Activated T-helper 2 cell treated with anti-CD3 and anti-CD28 coated beads, Interferon-gamma antibody, Interleukin-2, Interleukin-4, amounts not matched to agents 10 μg/mL and 5 μg/mL and 100 μg/mL, durations not matched to agents 14 hours and 24 hours and 36 hours (primary cell): ENCODE measurements at regions not wholly inside any gene's neighbourhood (a gene's known extent, or its start where the extent isn't known, plus 50 kb on each side); places are given as distances from the start of the nearest gene placed in this dataset.

Source experiments
- DNase-seq: peaks from one replicate; pipeline ENCODE4 v3.0.0; 2021; ENCODE audit warnings: low spot score
- H3K27ac Mint-ChIP-seq: one replicate; pipeline ENCODE4 v1.8.0; 2021; ENCODE audit warnings: mixed read lengths
- H3K27me3 Mint-ChIP-seq: one replicate; pipeline ENCODE4 v1.8.0; 2021; ENCODE audit warnings: low read depth, mixed read lengths
- H3K36me3 Mint-ChIP-seq: one replicate; pipeline ENCODE4 v1.8.0; 2021; ENCODE audit warnings: low read depth, mixed read lengths
- H3K4me1 Mint-ChIP-seq: one replicate; pipeline ENCODE4 v1.8.0; 2021; ENCODE audit warnings: low read depth, mixed read lengths
- H3K4me3 Mint-ChIP-seq: one replicate; pipeline ENCODE4 v1.8.0; 2021; ENCODE audit warnings: low read depth, mild to moderate bottlenecking, moderate library complexity, mixed read lengths
- H3K9me3 Mint-ChIP-seq: one replicate; pipeline ENCODE4 v1.8.0; 2021; ENCODE audit warnings: mixed read lengths
- intact Hi-C: fragments of 100-400 bp; cut with micrococcal nuclease; formaldehyde crosslinking; loops from one replicate; pipeline ENCODE4 v1.15.1; 2023

DNA sequence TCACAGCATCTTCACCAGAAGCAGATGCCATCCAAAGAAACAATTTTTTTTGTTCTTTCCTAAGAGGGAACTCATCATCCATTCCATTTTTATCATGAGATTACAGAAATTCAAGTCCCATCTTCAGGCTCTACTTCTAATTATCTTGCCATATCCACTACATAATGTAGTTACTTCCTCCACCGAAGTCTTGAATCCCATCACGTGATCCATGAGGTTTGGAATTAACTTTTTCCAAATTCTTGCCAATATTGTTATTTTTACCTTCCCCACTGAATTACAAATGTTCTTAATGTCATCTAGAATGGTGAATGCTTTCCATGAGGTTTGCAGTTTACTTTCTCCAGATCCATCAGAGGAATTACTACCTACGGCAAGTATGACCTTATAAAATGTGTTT is 1014.7 kb upstream of the LRRN3 start:
- Mint-ChIP-seq H3K27me3 (no peaks in the 10 kb centered on the region), H3K4me3 (no peak overlapping the region), H3K4me1 (no peaks in the 10 kb centered on the region), H3K27ac (no peak overlapping the region), H3K36me3 (no peaks in the 10 kb centered on the region), H3K9me3 (no peaks in the 10 kb centered on the region)
- intact Hi-C loops = no loop called here
- DNase-seq = no peak

DNA sequence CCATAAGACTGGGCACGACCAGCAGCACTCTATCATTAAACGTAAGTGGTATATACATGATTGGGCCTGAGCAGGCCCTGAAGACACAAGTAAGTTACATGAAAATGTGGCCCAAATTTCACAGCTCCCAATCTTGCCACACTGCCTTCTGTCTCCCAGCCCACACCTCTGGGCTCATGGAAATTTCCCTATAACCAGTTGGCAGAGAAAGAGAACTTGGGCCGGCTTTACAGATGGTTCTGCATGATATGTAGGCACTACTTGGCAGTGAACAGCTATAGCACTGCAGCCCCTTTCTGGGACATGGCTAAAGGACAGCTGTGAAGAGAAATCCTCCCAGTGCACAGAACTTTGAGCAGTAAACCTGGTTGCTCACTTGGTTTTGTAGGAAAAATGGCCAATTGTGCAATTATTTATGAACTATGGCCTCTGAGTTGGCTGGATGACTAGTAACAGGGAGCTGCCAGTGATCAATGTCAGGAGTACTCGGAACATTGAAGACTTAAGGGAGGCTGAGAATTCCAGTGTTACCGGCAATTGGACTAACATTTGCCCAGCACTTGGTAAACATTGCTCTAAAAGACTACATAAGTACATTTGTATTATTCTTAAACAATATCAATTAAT is 1006.6 kb upstream of the LRRN3 start:
- no peak for DNase-seq
- intact Hi-C loops = no loop called here
- Mint-ChIP-seq H3K4me3 (no peak overlapping the region), H3K9me3 (no peaks in the 10 kb centered on the region), H3K27ac (no peak overlapping the region), H3K27me3 (no peaks in the 10 kb centered on the region), H3K4me1 (no peaks in the 10 kb centered on the region), H3K36me3 (no peaks in the 10 kb centered on the region)

DNA sequence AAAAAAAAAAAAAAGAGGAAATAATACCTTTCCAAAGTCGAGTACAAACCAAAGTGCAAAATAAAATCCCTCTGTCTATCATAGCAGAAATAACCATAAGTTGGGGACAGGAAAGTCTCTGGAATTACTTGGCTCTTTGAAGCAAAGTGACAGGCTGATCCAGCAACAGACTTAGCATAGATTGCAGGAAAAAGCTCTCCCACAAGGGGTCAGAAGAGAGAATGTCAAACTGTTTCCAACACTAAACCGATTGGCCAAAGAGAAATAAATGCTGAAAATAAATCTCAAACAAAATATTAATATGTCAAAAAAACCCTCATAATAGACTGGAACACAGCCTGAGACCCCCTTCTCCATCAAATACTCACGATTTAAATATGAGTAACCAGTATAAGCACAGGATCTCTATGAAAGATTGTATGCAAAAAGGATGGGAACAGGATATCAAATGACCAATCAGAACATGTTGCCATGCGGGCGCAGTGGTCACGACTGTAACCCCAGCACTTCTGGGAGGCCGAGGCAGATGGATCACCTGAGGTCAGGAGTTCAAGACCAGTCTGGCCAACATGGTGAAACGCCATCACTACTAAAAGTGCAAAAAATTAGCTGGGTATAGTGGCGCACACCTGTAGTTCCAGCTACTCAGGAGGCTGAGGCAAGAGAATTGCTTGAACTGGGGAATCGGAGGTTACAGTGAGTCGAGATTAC is 1000.7 kb upstream of the LRRN3 start:
- intact Hi-C loops = loop anchor here (5.0 kb wide), 1 partner anchor 1397 kb away; no protein-coding TSS in a partner anchor
- Mint-ChIP-seq H3K4me1 (no peaks in the 10 kb centered on the region), H3K27ac (no peak overlapping the region), H3K4me3 (no peak overlapping the region), H3K27me3 (no peaks in the 10 kb centered on the region), H3K9me3 (no peaks in the 10 kb centered on the region), H3K36me3 (no peaks in the 10 kb centered on the region)
- no peak for DNase-seq

DNA sequence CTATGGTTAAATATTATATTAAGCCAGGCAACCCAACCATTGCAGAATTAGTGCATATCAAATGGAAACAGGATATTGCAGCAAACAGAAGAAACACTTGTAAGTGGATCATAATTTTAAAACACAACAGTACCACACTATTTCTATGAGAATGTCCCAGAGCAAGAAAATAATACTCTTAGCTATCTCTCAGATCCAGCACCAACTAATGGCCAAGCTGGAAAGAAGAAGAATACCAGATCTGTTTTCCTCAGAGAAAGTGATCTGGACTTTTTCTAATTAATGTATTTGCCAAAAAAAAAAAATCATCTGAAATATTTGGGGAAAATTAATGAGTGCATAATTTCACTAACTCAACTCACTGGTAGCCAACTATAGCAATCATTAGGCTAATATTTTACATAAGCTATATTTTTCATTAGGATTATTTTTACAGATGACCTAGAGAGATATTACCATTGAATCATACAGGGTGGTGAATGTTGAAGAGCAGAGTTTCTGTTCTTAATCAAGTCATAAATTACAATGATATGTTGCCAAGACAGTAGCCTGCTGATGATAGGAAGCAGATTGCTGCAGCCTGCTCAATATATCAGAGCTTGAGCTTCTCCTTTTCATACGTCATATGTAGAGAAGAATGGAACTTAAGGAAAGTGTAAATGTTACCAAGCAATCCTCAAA is 995.4 kb upstream of the LRRN3 start:
- no peaks in the 10 kb centered on the region for H3K4me1 Mint-ChIP-seq
- H3K9me3 Mint-ChIP-seq = no peaks in the 10 kb centered on the region
- DNase-seq = no peak
- intact Hi-C loops = no loop called here
- H3K36me3 Mint-ChIP-seq = no peaks in the 10 kb centered on the region
- no peak overlapping the region for H3K4me3 Mint-ChIP-seq
- H3K27ac Mint-ChIP-seq = no peak overlapping the region
- H3K27me3 Mint-ChIP-seq = no peaks in the 10 kb centered on the region

- H3K27me3 Mint-ChIP-seq = no peaks in the 10 kb centered on the region
- no peak overlapping the region for H3K27ac Mint-ChIP-seq
- no peak overlapping the region for H3K4me3 Mint-ChIP-seq
- no peaks in the 10 kb centered on the region for H3K4me1 Mint-ChIP-seq
- intact Hi-C loops = no loop called here
- H3K36me3 Mint-ChIP-seq = no peaks in the 10 kb centered on the region
- DNase-seq = no peak
- H3K9me3 Mint-ChIP-seq = no peaks in the 10 kb centered on the region
Measured at GRCh38 chr7:110104243-110104642, 986.7 kb upstream of the LRRN3 start.

GRCh38 chr7:110105307-110105706 is 985.6 kb upstream of the LRRN3 start:
- intact Hi-C loops = no loop called here
- DNase-seq = no peak
- Mint-ChIP-seq H3K4me1 (no peaks in the 10 kb centered on the region), H3K27ac (no peak overlapping the region), H3K9me3 (no peaks in the 10 kb centered on the region), H3K27me3 (no peaks in the 10 kb centered on the region), H3K36me3 (no peaks in the 10 kb centered on the region), H3K4me3 (no peak overlapping the region)

DNA sequence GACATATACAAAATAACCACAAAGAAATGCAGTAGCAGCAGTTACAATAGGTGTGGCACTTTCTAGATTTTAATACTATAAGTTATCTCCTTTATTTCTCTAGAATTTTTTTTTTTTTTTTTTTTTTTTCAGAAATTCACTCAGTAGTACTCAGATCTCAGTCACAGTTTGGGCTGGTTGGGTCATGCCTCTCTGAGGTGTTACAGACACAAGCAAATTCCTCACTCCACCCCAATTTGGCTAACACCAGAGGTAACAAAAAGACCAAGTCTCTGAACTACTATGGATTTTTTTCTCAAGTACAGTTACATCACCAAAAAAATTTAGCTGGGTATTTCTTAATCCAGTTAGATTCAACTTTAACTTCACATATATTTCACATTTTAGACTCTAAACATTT is 985.1 kb upstream of the LRRN3 start:
- Mint-ChIP-seq H3K27ac (no peak overlapping the region), H3K9me3 (no peaks in the 10 kb centered on the region), H3K4me3 (no peak overlapping the region), H3K27me3 (no peaks in the 10 kb centered on the region), H3K36me3 (no peaks in the 10 kb centered on the region), H3K4me1 (no peaks in the 10 kb centered on the region)
- no peak for DNase-seq
- intact Hi-C loops = no loop called here

- Mint-ChIP-seq H3K9me3 (peaks cover 8% of the 10 kb centered on the region), H3K27me3 (no peaks in the 10 kb centered on the region), H3K27ac (no peak overlapping the region), H3K4me1 (no peaks in the 10 kb centered on the region), H3K4me3 (no peak overlapping the region), H3K36me3 (no peaks in the 10 kb centered on the region)
- no peak for DNase-seq
- intact Hi-C loops = no loop called here
Measured at GRCh38 chr7:110119883-110120581, 970.9 kb upstream of the LRRN3 start.

GRCh38 chr7:110129159-110129558 is 961.8 kb upstream of the LRRN3 start:
- no peak overlapping the region for H3K27ac Mint-ChIP-seq
- no peak overlapping the region for H3K4me3 Mint-ChIP-seq
- no peaks in the 10 kb centered on the region for H3K36me3 Mint-ChIP-seq
- no peaks in the 10 kb centered on the region for H3K9me3 Mint-ChIP-seq
- intact Hi-C loops = no loop called here
- H3K27me3 Mint-ChIP-seq = no peaks in the 10 kb centered on the region
- DNase-seq = no peak
- no peaks in the 10 kb centered on the region for H3K4me1 Mint-ChIP-seq

GRCh38 chr7:110130669-110131068 is 960.3 kb upstream of the LRRN3 start:
- H3K9me3 Mint-ChIP-seq = no peaks in the 10 kb centered on the region
- H3K36me3 Mint-ChIP-seq = no peaks in the 10 kb centered on the region
- no peaks in the 10 kb centered on the region for H3K4me1 Mint-ChIP-seq

DNA sequence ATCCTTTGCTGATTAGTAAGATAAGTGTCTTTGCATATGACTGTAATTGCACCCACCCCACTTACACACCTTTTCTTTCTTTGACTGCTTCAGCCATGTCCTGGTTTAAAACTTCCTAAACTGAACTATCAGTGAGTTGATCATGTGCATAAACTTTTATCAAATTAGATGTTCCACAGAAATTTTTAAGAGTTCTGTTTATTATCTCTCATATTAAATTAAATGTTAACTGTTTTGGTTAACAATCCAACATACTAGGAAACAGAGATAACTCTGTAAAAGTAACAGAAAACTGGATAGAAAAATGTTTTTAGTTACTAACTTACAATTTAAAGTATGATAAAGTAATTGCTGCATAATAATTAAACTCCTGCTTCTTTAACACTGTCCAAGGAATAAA is 959.6 kb upstream of the LRRN3 start:
- Mint-ChIP-seq H3K27ac (no peak overlapping the region), H3K27me3 (no peaks in the 10 kb centered on the region), H3K4me3 (no peak overlapping the region), H3K9me3 (no peaks in the 10 kb centered on the region), H3K36me3 (no peaks in the 10 kb centered on the region), H3K4me1 (no peaks in the 10 kb centered on the region)
- intact Hi-C loops = no loop called here
- DNase-seq = no peak

More at GRCh38 chr7:110130669-110131068, 960.3 kb upstream of the LRRN3 start:
- Mint-ChIP-seq H3K27me3 (no peaks in the 10 kb centered on the region), H3K27ac (no peak overlapping the region), H3K4me3 (no peak overlapping the region)
- intact Hi-C loops = no loop called here
- no peak for DNase-seq

- intact Hi-C loops = no loop called here
Measured at GRCh38 chr7:110139056-110139455, 951.9 kb upstream of the LRRN3 start.

More at GRCh38 chr7:110139056-110139455, 951.9 kb upstream of the LRRN3 start:
- Mint-ChIP-seq H3K27ac (no peak overlapping the region), H3K4me3 (no peak overlapping the region), H3K36me3 (no peaks in the 10 kb centered on the region), H3K4me1 (no peaks in the 10 kb centered on the region), H3K27me3 (no peaks in the 10 kb centered on the region), H3K9me3 (no peaks in the 10 kb centered on the region)
- DNase-seq = no peak
